ENCODE measurements at regions not wholly inside any gene's neighbourhood (a gene's known extent, or its start where the extent isn't known, plus 50 kb on each side); places are given as distances from the start of the nearest gene placed in this dataset.

DNA sequence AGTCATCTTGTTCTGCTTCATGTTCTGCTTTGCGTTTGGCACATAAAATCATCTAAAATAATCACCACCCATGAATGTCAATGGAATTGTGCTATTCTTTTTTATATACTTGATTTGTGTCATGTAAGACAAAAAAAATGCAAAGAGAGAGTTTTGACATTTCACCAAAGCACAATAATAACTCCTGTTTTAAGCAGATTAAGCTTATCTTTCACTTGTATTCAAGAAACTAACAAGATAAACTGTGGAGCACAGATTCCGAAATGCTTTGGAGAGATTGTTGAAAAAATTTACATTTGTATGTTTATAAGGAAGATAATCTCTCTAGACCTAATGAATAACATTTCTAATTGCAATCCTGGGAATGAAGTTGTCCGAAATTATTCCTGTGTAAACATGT is 225.1 kb upstream of the ANXA10 start:
- Histone ChIP-seq H3K4me2 (ENCODE audit: low read depth, low read length) (no peak overlapping the region), H4K20me1 (ENCODE audit: insufficient read depth, low read length) (no peaks in the 10 kb centered on the region), H3K27ac (ENCODE audit: extremely low read length, insufficient read depth, low read length) (no peak overlapping the region), H2AFZ (ENCODE audit: low read length) (no peak overlapping the region), H3K4me3 (replicated peaks in 1 of 3; ENCODE audit: insufficient read depth in 1 of 3, low read depth in 2 of 3, low read length in 3 of 3) (no peak overlapping the region), H3K9ac (ENCODE audit: insufficient read depth, low read depth, low read length) (no peak overlapping the region), H3K9me3 (ENCODE audit: low read length) (no peaks in the 10 kb centered on the region), H3K4me1 (ENCODE audit: insufficient read depth, low read length) (no peaks in the 10 kb centered on the region), H3K79me2 (ENCODE audit: insufficient read depth, low read length) (no peaks in the 10 kb centered on the region), H3K27me3 (ENCODE audit: control insufficient read depth in 1 of 2, insufficient read depth in 2 of 2, low read length in 2 of 2) (no peaks in the 10 kb centered on the region), H3K36me3 (replicated peaks in 1 of 2; ENCODE audit: control insufficient read depth in 1 of 2, insufficient read depth in 2 of 2, low read length in 2 of 2) (no peaks in the 10 kb centered on the region)
- CTCF ChIA-PET (ENCODE audit: low intra/inter-chr PET ratio, low total read pairs), result no interaction called here
- no peak for ATAC-seq
- intact Hi-C loops (cut with micrococcal nuclease; ENCODE audit: unreplicated experiment), result no loop called here
- no peak for FAIRE-seq
- no TSS peak for BruUV-seq (replicated peaks)
- TF ChIP-seq TFDP2 (CRISPR knock-in tag; IDR thresholded peaks at IDR 0.05), result no peak
- TF ChIP-seq POLR2A (IDR thresholded peaks at IDR 0.05; ENCODE audit: insufficient read depth in 1 of 2, low read depth in 2 of 2, low read length in 2 of 2), result no peak
- TF ChIP-seq MXI1 (IDR thresholded peaks at IDR 0.05; ENCODE audit: borderline replicate concordance, low read depth, low read length), result no peak
- in situ Hi-C loops (cut with HindIII; ENCODE audit: extremely low pct_ligation_motif_present, low pct_unique_long_range_greater_than_20kb), result no loop called here
- POLR2A ChIA-PET, result no interaction called here
- no peak for DNase-seq (ENCODE audit: low spot score)
- WGBS (ENCODE audit: low lambda C conversion rate), result 2% methylated on average over 3 of the region's 3 CpGs

DNA sequence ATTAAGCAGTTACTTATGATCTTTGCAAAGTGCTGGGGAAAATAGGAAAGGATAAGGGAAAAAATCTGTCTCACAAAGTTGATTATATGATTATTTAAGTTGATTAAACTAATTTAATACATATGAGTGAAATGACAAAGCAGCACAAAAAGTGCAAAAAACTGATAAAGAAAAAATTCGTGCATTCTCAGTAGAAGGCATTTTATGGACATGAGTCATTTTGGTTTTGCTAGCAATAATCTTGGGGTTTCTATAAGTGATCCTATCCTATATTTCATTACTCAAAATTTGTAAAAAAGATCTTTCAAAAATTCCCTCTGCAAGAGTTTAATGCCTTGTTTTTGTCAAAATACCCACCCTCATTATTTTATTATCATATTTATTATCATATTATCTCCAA is 224.2 kb upstream of the ANXA10 start:
- intact Hi-C loops (cut with micrococcal nuclease; ENCODE audit: unreplicated experiment), result no loop called here
- no peaks in the 10 kb centered on the region for H3K9me3 ChIP-seq (ENCODE audit: low read length)
- in situ Hi-C loops (cut with HindIII; ENCODE audit: extremely low pct_ligation_motif_present, low pct_unique_long_range_greater_than_20kb), result no loop called here
- H3K27me3 ChIP-seq (ENCODE audit: control insufficient read depth in 1 of 2, insufficient read depth in 2 of 2, low read length in 2 of 2), result no peaks in the 10 kb centered on the region
- H3K4me1 ChIP-seq (ENCODE audit: insufficient read depth, low read length), result no peaks in the 10 kb centered on the region
- BruUV-seq (replicated peaks), result no TSS peak
- H3K36me3 ChIP-seq (replicated peaks in 1 of 2; ENCODE audit: control insufficient read depth in 1 of 2, insufficient read depth in 2 of 2, low read length in 2 of 2), result no peaks in the 10 kb centered on the region
- FAIRE-seq (no peak), DNase-seq (ENCODE audit: low spot score) (no peak), ATAC-seq (no peak)
- POLR2A ChIA-PET, result no interaction called here
- no peaks in the 10 kb centered on the region for H4K20me1 ChIP-seq (ENCODE audit: insufficient read depth, low read length)
- no peak overlapping the region for H3K4me2 ChIP-seq (ENCODE audit: low read depth, low read length)
- H3K27ac ChIP-seq (ENCODE audit: extremely low read length, insufficient read depth, low read length), result no peak overlapping the region
- H2AFZ ChIP-seq (ENCODE audit: low read length), result no peak overlapping the region
- H3K79me2 ChIP-seq (ENCODE audit: insufficient read depth, low read length), result no peaks in the 10 kb centered on the region
- no peak overlapping the region for H3K4me3 ChIP-seq (replicated peaks in 1 of 3; ENCODE audit: insufficient read depth in 1 of 3, low read depth in 2 of 3, low read length in 3 of 3)
- 0% methylated on average over 1 of the region's 1 CpG for WGBS (ENCODE audit: low lambda C conversion rate)
- no peak overlapping the region for H3K9ac ChIP-seq (ENCODE audit: insufficient read depth, low read depth, low read length)
- CTCF ChIA-PET (ENCODE audit: low intra/inter-chr PET ratio, low total read pairs), result no interaction called here
- no peak for TF ChIP-seq ZNF281 (CRISPR knock-in tag; IDR thresholded peaks at IDR 0.05; ENCODE audit: borderline replicate concordance)
- TF ChIP-seq ZNF703 (CRISPR knock-in tag; IDR thresholded peaks at IDR 0.05; ENCODE audit: borderline replicate concordance), result no peak
- TF ChIP-seq, protein P1, sequence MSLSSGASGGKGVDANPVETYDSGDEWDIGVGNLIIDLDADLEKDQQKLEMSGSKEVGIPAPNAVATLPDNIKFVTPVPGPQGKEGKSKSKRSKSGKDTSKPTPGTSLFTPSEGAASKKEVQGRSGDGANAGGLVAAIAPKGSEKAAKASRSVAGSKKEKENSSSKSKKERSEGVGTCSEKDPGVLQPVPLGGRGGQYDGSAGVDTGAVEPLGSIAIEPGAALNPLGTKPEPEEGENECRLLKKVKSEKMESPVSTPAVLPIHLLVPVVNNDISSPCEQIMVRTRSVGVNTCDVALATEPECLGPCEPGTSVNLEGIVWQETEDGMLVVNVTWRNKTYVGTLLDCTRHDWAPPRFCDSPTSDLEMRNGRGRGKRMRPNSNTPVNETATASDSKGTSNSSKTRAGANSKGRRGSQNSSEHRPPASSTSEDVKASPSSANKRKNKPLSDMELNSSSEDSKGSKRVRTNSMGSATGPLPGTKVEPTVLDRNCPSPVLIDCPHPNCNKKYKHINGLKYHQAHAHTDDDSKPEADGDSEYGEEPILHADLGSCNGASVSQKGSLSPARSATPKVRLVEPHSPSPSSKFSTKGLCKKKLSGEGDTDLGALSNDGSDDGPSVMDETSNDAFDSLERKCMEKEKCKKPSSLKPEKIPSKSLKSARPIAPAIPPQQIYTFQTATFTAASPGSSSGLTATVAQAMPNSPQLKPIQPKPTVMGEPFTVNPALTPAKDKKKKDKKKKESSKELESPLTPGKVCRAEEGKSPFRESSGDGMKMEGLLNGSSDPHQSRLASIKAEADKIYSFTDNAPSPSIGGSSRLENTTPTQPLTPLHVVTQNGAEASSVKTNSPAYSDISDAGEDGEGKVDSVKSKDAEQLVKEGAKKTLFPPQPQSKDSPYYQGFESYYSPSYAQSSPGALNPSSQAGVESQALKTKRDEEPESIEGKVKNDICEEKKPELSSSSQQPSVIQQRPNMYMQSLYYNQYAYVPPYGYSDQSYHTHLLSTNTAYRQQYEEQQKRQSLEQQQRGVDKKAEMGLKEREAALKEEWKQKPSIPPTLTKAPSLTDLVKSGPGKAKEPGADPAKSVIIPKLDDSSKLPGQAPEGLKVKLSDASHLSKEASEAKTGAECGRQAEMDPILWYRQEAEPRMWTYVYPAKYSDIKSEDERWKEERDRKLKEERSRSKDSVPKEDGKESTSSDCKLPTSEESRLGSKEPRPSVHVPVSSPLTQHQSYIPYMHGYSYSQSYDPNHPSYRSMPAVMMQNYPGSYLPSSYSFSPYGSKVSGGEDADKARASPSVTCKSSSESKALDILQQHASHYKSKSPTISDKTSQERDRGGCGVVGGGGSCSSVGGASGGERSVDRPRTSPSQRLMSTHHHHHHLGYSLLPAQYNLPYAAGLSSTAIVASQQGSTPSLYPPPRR (CRISPR knock-in tag; IDR thresholded peaks at IDR 0.05; ENCODE audit: borderline replicate concordance), result no peak
- TF ChIP-seq PAF1 (CRISPR knock-in tag; IDR thresholded peaks at IDR 0.05), result no peak
- TF ChIP-seq ZNF737 (CRISPR knock-in tag; IDR thresholded peaks at IDR 0.05; ENCODE audit: borderline replicate concordance), result no peak
- no peak for TF ChIP-seq RBAK (CRISPR knock-in tag; IDR thresholded peaks at IDR 0.05)
- no peak for TF ChIP-seq NR2F6 (IDR thresholded peaks at IDR 0.05)
- TF ChIP-seq NR2F6 (CRISPR knock-in tag; IDR thresholded peaks at IDR 0.05), result no peak

Data from HepG2 (cell line).